GM20000 (cell line): ENCODE measurements at regions not wholly inside any gene's neighbourhood (a gene's known extent, or its start where the extent isn't known, plus 50 kb on each side); places are given as distances from the start of the nearest gene placed in this dataset.
"Not testable (repeated sequence)": the region's sequence is repeated elsewhere in the genome, so short reads cannot be mapped to it uniquely, and the experiment has no call there.

Experiments
- DNase-seq: peaks from one replicate; pipeline ENCODE4 v3.0.0; 2012; ENCODE audit warnings: low spot score
- CTCF ChIP-seq: IDR thresholded peaks from 2 replicates; pipeline ENCODE4 v1.5.1; 2012; ENCODE audit warnings: mild to moderate bottlenecking, control low read depth; ENCODE audit errors: extremely low read depth, missing control alignments

- no peak for TF ChIP-seq CTCF
- DNase-seq = no peak
Observed at GRCh38 chr6:122258839-122259238, 140.6 kb upstream of the HSF2 start.

GRCh38 chr6:122264557-122264956 lies 134.9 kb upstream of the HSF2 start:
- no peak for TF ChIP-seq CTCF
- no peak for DNase-seq

DNA sequence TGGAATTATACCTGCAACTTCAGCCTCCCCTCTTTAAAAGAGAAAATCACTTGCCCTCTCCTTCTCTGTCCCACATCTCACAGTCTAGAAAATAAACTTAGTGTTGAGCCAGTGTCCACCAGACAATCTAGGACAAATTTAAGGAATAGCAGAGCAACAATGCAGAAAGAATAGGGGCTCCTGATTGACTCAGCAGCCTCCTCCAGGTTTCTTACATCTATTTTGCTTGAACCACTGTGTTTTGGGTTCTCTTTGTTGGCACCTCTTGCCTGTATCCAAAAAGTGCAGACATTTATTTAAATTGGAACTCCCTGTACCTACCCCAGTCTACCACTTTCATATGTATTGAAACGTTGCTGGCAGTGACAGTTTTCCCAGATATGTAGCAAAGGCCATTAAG lies 133.7 kb upstream of the HSF2 start:
- no peak for TF ChIP-seq CTCF
- no peak for DNase-seq

- no peak for DNase-seq
- no peak for TF ChIP-seq CTCF
Observed at GRCh38 chr6:122268394-122268793, 131.1 kb upstream of the HSF2 start.

- TF ChIP-seq CTCF = no peak
- DNase-seq = no peak
Observed at GRCh38 chr6:122276637-122277036, 122.8 kb upstream of the HSF2 start.

DNA sequence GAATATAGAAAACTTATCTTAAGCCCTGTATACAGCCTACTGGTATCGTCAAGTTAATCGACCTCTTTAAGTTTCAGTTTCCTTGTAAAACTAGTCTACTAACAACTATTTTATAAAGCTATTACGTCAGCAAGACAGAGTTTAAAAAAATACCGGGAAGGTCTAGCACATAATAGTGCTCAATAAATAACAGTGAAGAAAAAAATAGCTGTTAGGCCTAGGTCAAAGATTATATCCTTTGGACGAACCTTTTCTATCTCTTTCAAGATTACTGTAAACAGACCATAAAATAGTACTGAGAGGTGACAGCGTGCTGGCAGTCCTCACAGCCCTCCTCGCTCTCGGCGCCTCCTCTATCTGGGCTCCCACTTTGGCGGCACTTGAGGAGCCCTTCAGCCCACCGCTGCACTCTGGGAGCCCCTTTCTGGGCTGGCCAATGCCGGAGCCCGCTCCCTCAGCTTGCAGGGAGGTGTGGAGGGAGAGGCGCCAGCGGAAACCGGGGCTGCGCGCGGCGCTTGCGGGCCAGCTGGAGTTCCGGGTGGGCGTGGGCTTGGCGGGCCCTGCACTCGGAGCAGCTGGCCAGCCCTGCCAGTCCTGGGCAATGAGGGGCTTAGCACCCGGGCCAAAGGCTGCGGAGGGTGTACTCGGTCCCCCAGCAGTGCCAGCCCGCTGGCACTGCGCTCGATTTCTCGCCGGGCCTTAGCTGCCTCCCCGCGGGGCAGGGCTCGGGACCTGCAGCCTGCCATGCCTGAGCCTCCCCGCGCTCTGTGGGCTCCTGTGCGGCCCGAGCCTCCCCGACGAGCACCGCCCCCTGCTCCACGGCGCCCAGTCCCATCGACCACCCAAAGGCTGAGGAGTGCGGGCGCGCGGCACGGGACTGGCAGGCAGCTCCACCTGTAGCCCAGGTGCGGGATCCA lies 119.1 kb upstream of the HSF2 start:
- DNase-seq = not testable (repeated sequence)

DNA sequence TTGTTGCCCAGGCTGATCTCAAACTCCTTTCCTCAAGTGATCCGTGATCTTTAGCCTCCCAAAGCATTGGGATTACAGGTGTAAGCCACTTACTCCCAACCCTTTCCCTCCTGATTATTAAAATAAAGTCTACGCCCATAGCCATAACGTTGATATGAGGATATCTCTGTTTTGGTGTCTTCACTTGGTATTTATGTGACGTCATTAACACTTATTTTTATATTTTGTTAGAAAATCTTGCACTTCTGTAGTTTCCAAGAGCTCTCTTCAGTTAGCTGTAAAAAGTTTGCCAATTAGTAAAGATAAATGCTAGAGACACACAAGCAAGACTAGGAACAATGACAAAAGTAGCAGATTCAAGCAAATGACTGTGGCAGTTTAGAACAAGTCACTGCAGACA lies 115.6 kb upstream of the HSF2 start:
- no peak for TF ChIP-seq CTCF
- DNase-seq = no peak

- TF ChIP-seq CTCF = no peak
Observed at GRCh38 chr6:122284848-122285247, 114.6 kb upstream of the HSF2 start.

More at GRCh38 chr6:122284848-122285247, 114.6 kb upstream of the HSF2 start:
- DNase-seq = no peak
